Endothelial cell of umbilical vein (primary cell): ENCODE measurements at regions not wholly inside any gene's neighbourhood (a gene's known extent, or its start where the extent isn't known, plus 50 kb on each side); places are given as distances from the start of the nearest gene placed in this dataset.

Source experiments
- BruUV-seq: library from RNA; stranded (reverse); fragments of 400-500 nt; replicated peaks from 2 replicates; lab custom pipeline; 2021; lab: Mats Ljungman, UMichigan
- CTCF ChIA-PET: fragments of 300-600, 350-600 bp; sonication (Branson Sonifier 250); formaldehyde crosslinking; loops from one replicate; lab custom pipeline; 2021; ENCODE audit warnings: antibody characterized with exemption, inconsistent platforms; lab: Charles Lee
- POLR2A ChIA-PET: fragments of 300-600, 350-600 bp; sonication (Branson Sonifier 250); formaldehyde crosslinking; loops from one replicate; lab custom pipeline; 2021; ENCODE audit warnings: antibody characterized with exemption, inconsistent platforms; lab: Charles Lee
- DNase-seq: peaks from one replicate; pipeline ENCODE4 v3.0.0-alpha.2; 2011; ENCODE audit warnings: low read depth, low spot score
- FAIRE-seq: peaks from 2 replicates; lab custom pipeline; 2011; peaks lifted over from hg19 to GRCh38; lab: Jason Lieb, UNC
- H2AFZ ChIP-seq: 2 replicates; pipeline ENCODE4 v1.6.0; 2012; ENCODE audit warnings: low read depth, low read length, control low read depth, inconsistent platforms
- H3K27ac ChIP-seq: 2 replicates; pipeline ENCODE4 v1.5.1; 2011; ENCODE audit warnings: low read depth, mild to moderate bottlenecking, control low read depth, low read length, moderate library complexity; ENCODE audit not compliant: insufficient read depth
- H3K27me3 ChIP-seq, 2 experiments: 2 replicates each; pipeline versions ENCODE4 v1.6.0 to v1.6.1; 2011; ENCODE audit warnings: low read length in 2 of 2, mixed read lengths in 1 of 2; ENCODE audit not compliant: control insufficient read depth in 2 of 2, insufficient read depth in 2 of 2
- H3K36me3 ChIP-seq, 2 experiments: 2 replicates in 1 of 2; 3 replicates in 1 of 2; pipeline ENCODE4 v1.5.1; 2011; ENCODE audit warnings: low read length in 2 of 2, mild to moderate bottlenecking in 1 of 2, moderate library complexity in 1 of 2; ENCODE audit not compliant: control insufficient read depth in 2 of 2, insufficient read depth in 2 of 2; ENCODE audit errors: extremely low read depth in 1 of 2
- H3K4me1 ChIP-seq: 3 replicates; pipeline ENCODE4 v1.5.1; 2011; ENCODE audit warnings: mild to moderate bottlenecking, low read length; ENCODE audit not compliant: control insufficient read depth, insufficient read depth; ENCODE audit errors: extremely low read depth
- H3K4me2 ChIP-seq: 2 replicates; pipeline ENCODE4 v1.6.1; 2011; ENCODE audit warnings: low read length, control low read depth, mixed read lengths; ENCODE audit not compliant: insufficient read depth
- H3K4me3 ChIP-seq, 3 experiments: fragments of 200-600 bp in 1 of 3; sonication (generic), shearing (Covaris generic) in 1 of 3; replicated peaks in 1 of 3; 2 replicates each; pipeline ENCODE4 v1.5.1; 2011 to 2016; ENCODE audit warnings: control low read depth in 3 of 3, low read length in 3 of 3, mild to moderate bottlenecking in 2 of 3, inconsistent platforms in 1 of 3, low read depth in 1 of 3, moderate library complexity in 1 of 3; ENCODE audit not compliant: insufficient read depth in 1 of 3
- H3K79me2 ChIP-seq: 2 replicates; pipeline ENCODE4 v1.6.0; 2012; ENCODE audit warnings: low read length, inconsistent platforms; ENCODE audit not compliant: control insufficient read depth, insufficient read depth
- H3K9ac ChIP-seq: replicated peaks from 2 replicates; pipeline ENCODE3; 2011; ENCODE audit warnings: low read length, control low read depth; ENCODE audit not compliant: insufficient read depth; ENCODE audit errors: extremely low read depth
- H3K9me1 ChIP-seq: replicated peaks from 3 replicates; pipeline ENCODE4 v1.6.0; 2011; ENCODE audit warnings: mild to moderate bottlenecking, low read length; ENCODE audit not compliant: control insufficient read depth, insufficient read depth; ENCODE audit errors: extremely low read depth
- H3K9me3 ChIP-seq: replicated peaks from 2 replicates; pipeline ENCODE4 v1.5.1; 2012; ENCODE audit warnings: low read length, inconsistent platforms; ENCODE audit not compliant: control insufficient read depth, insufficient read depth
- H4K20me1 ChIP-seq: replicated peaks from 2 replicates; pipeline ENCODE3; 2011; ENCODE audit warnings: mild to moderate bottlenecking, low read length; ENCODE audit not compliant: control insufficient read depth, insufficient read depth; ENCODE audit errors: extremely low read depth
- EZH2 ChIP-seq: IDR thresholded peaks from 2 replicates; pipeline ENCODE4 v1.6.1; 2012; ENCODE audit warnings: borderline replicate concordance, low read depth, mild to moderate bottlenecking, moderate library complexity, low read length, inconsistent platforms; ENCODE audit not compliant: severe bottlenecking
- FOS ChIP-seq: IDR thresholded peaks from 2 replicates; pipeline ENCODE4 v1.6.1; 2011; ENCODE audit warnings: mild to moderate bottlenecking, low read length, moderate library complexity, borderline replicate concordance; ENCODE audit not compliant: insufficient read depth
- GATA2 ChIP-seq: IDR thresholded peaks from 2 replicates; pipeline ENCODE4 v1.7.0; 2011; ENCODE audit warnings: low read depth, mild to moderate bottlenecking, moderate library complexity, mixed read lengths, low read length; ENCODE audit not compliant: insufficient read length, insufficient read depth
- JUN ChIP-seq: IDR thresholded peaks from 2 replicates; pipeline ENCODE4 v1.6.1; 2011; ENCODE audit warnings: borderline replicate concordance, low read depth; ENCODE audit not compliant: insufficient read length, insufficient read depth
- MYC ChIP-seq: IDR thresholded peaks from one replicate; pipeline ENCODE4 v1.6.1; 2011; ENCODE audit warnings: mild to moderate bottlenecking, low read depth, low read length
- POLR2A ChIP-seq: IDR thresholded peaks from 2 replicates; pipeline ENCODE4 v1.6.1; 2012; ENCODE audit warnings: low read depth, mild to moderate bottlenecking, control low read depth, low read length
- POLR2AphosphoS5 ChIP-seq: IDR thresholded peaks from 2 replicates; pipeline ENCODE4 v1.6.1; 2012; ENCODE audit warnings: low read depth, mild to moderate bottlenecking, control low read depth, low read length, moderate library complexity; ENCODE audit not compliant: insufficient read depth
- dilution Hi-C: fragments of 300-500 bp; cut with MboI; formaldehyde crosslinking; loops from one replicate; pipeline ENCODE4 v1.15.0; 2019; ENCODE audit warnings: low sequenced_read_pairs; ENCODE audit not compliant: extremely low pct_ligation_motif_present
- intact Hi-C: fragments of 100-400 bp; cut with micrococcal nuclease; formaldehyde crosslinking; loops from one replicate; pipeline ENCODE4 v1.10.0; 2022
- TF ChIP-seq, protein P1 (sequence below): IDR thresholded peaks from 2 replicates; pipeline ENCODE4 v1.6.1; 2011; ENCODE audit not compliant: insufficient read depth, insufficient read length
- TF ChIP-seq, protein P2 (sequence below), 2 donors: IDR thresholded peaks; 1 replicate in 1 of 2; 2 replicates in 1 of 2; pipeline ENCODE4 v1.5.1; 2011; ENCODE audit warnings: low read length in 2 of 2, mild to moderate bottlenecking in 2 of 2, moderate library complexity in 2 of 2, control low read depth in 1 of 2, inconsistent platforms in 1 of 2, low read depth in 1 of 2; ENCODE audit not compliant: insufficient read depth in 1 of 2; ENCODE audit errors: extremely low read depth in 1 of 2

DNA sequence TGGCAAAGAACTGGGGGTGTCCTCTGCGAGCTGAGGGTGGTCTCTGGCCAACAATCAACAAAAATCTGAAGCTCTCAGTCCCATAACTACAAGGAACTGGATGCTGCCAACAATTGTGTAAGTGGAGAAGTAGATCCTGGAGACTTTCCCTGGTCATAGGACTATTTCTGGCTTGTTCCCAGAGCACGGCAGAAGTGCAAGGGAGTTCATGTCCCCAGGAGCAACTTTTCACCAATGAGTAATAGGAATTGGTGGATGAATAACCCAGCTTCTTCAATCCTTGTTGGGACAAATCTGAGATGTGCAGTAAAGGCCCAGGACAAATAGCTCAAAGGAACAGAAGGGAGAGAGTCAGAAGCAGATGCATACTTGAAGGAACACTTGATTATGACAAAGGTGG lies 95.5 kb downstream of the QRSL1 start:
- intact Hi-C loops (no loop called here), dilution Hi-C loops (no loop called here)
- no peaks in the 10 kb centered on the region for H3K9me1 ChIP-seq
- no peak for FAIRE-seq
- no TSS peak for BruUV-seq
- H4K20me1 ChIP-seq, result no peaks in the 10 kb centered on the region
- H3K9ac ChIP-seq, result no peak overlapping the region
- no peaks in the 10 kb centered on the region for H3K79me2 ChIP-seq
- ChIA-PET CTCF (no interaction called here), POLR2A (no interaction called here)
- DNase-seq, result no peak
- H2AFZ ChIP-seq, result no peak overlapping the region
- TF ChIP-seq MYC (no peak), POLR2AphosphoS5 (no peak), POLR2A (no peak), EZH2 (no peak), GATA2 (no peak), FOS (no peak), JUN (no peak)
- TF ChIP-seq, protein P1, sequence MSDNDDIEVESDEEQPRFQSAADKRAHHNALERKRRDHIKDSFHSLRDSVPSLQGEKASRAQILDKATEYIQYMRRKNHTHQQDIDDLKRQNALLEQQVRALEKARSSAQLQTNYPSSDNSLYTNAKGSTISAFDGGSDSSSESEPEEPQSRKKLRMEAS, result no peak
- TF ChIP-seq, protein P2, sequence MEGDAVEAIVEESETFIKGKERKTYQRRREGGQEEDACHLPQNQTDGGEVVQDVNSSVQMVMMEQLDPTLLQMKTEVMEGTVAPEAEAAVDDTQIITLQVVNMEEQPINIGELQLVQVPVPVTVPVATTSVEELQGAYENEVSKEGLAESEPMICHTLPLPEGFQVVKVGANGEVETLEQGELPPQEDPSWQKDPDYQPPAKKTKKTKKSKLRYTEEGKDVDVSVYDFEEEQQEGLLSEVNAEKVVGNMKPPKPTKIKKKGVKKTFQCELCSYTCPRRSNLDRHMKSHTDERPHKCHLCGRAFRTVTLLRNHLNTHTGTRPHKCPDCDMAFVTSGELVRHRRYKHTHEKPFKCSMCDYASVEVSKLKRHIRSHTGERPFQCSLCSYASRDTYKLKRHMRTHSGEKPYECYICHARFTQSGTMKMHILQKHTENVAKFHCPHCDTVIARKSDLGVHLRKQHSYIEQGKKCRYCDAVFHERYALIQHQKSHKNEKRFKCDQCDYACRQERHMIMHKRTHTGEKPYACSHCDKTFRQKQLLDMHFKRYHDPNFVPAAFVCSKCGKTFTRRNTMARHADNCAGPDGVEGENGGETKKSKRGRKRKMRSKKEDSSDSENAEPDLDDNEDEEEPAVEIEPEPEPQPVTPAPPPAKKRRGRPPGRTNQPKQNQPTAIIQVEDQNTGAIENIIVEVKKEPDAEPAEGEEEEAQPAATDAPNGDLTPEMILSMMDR (IDR thresholded peaks at IDR 0.05; ENCODE audit: extremely low read depth in 1 of 2, insufficient read depth in 1 of 2, low read depth in 1 of 2, low read length in 2 of 2), result no peak
- no peak overlapping the region for H3K4me3 ChIP-seq
- no peaks in the 10 kb centered on the region for H3K9me3 ChIP-seq
- H3K36me3 ChIP-seq, result no peaks in the 10 kb centered on the region
- H3K27me3 ChIP-seq, result no peaks in the 10 kb centered on the region
- H3K27ac ChIP-seq, result no peak overlapping the region
- no peaks in the 10 kb centered on the region for H3K4me1 ChIP-seq
- H3K4me2 ChIP-seq, result no peak overlapping the region
